ENCODE measurements at regions not wholly inside any gene's neighbourhood (a gene's known extent, or its start where the extent isn't known, plus 50 kb on each side); places are given as distances from the start of the nearest gene placed in this dataset.

GRCh38 chr3:6132684-6133432 lies 728.1 kb upstream of the GRM7 start:
- intact Hi-C loops (cut with DNase I; ENCODE audit: low total_unique reads) = no loop called here
- WGBS, 5 donors = 82 to 90% (median 83%) methylated on average over 8 of the region's 8 CpGs
- no peak overlapping the region for H3K27ac ChIP-seq
- DNase-seq = no peak
- no peaks in the 10 kb centered on the region for H3K9me3 ChIP-seq
- TF ChIP-seq POLR2AphosphoS5 (IDR thresholded peaks at IDR 0.05) = no peak
- H3K4me3 ChIP-seq = no peak overlapping the region
- H3K4me1 ChIP-seq = no peaks in the 10 kb centered on the region
- H3K27me3 ChIP-seq = no peaks in the 10 kb centered on the region
- no peaks in the 10 kb centered on the region for H3K36me3 ChIP-seq

GRCh38 chr3:6142707-6143106 lies 718.2 kb upstream of the GRM7 start:
- TF ChIP-seq POLR2A (IDR thresholded peaks at IDR 0.05) (no peak), POLR2AphosphoS5 (IDR thresholded peaks at IDR 0.05) (no peak), CTCF (IDR thresholded peaks at IDR 0.05) (no peak), EP300 (IDR thresholded peaks at IDR 0.05) (no peak)
- intact Hi-C loops (cut with DNase I; ENCODE audit: low total_unique reads) = no loop called here
- 61 to 73% (median 65%) methylated on average over 3 of the region's 3 CpGs for WGBS, 5 donors

GRCh38 chr3:6147883-6148282 lies 713.0 kb upstream of the GRM7 start:
- no peaks in the 10 kb centered on the region for H3K27me3 ChIP-seq
- no peaks in the 10 kb centered on the region for H3K36me3 ChIP-seq
- DNase-seq = no peak
- H3K27ac ChIP-seq = no peak overlapping the region
- H3K9me3 ChIP-seq = no peaks in the 10 kb centered on the region
- H3K4me3 ChIP-seq = no peak overlapping the region
- H3K4me1 ChIP-seq = no peaks in the 10 kb centered on the region
- WGBS, 5 donors = 88 to 91% (median 89%) methylated on average over 6 of the region's 6 CpGs
- TF ChIP-seq EP300 (IDR thresholded peaks at IDR 0.05) (no peak), CTCF (IDR thresholded peaks at IDR 0.05) (no peak), POLR2A (IDR thresholded peaks at IDR 0.05) (no peak), POLR2AphosphoS5 (IDR thresholded peaks at IDR 0.05) (no peak)
- intact Hi-C loops (cut with DNase I; ENCODE audit: low total_unique reads) = no loop called here

More at GRCh38 chr3:6142707-6143106, 718.2 kb upstream of the GRM7 start:
- Histone ChIP-seq H3K4me3 (no peak overlapping the region), H3K27ac (no peak overlapping the region), H3K27me3 (no peaks in the 10 kb centered on the region), H3K4me1 (no peaks in the 10 kb centered on the region), H3K9me3 (no peaks in the 10 kb centered on the region), H3K36me3 (no peaks in the 10 kb centered on the region)
- no peak for DNase-seq

- no peaks in the 10 kb centered on the region for H3K27me3 ChIP-seq
- H3K4me3 ChIP-seq = no peak overlapping the region
- H3K9me3 ChIP-seq = no peaks in the 10 kb centered on the region
- intact Hi-C loops (cut with DNase I; ENCODE audit: low total_unique reads) = no loop called here
- H3K4me1 ChIP-seq = no peaks in the 10 kb centered on the region
- WGBS, 5 donors = 63 to 74% (median 69%) methylated on average over 4 of the region's 4 CpGs
- no peak overlapping the region for H3K27ac ChIP-seq
- no peak for DNase-seq
- no peaks in the 10 kb centered on the region for H3K36me3 ChIP-seq
- TF ChIP-seq CTCF (IDR thresholded peaks at IDR 0.05) = no peak
- TF ChIP-seq POLR2A (IDR thresholded peaks at IDR 0.05) = no peak
- no peak for TF ChIP-seq EP300 (IDR thresholded peaks at IDR 0.05)
- no peak for TF ChIP-seq POLR2AphosphoS5 (IDR thresholded peaks at IDR 0.05)
Measured at GRCh38 chr3:6155650-6156338, 705.1 kb upstream of the GRM7 start.

GRCh38 chr3:6165951-6166350 lies 695.0 kb upstream of the GRM7 start:
- H3K4me3 ChIP-seq = no peak overlapping the region
- WGBS, 5 donors = 72 to 82% (median 75%) methylated on average over 6 of the region's 6 CpGs
- no peak overlapping the region for H3K27ac ChIP-seq
- no peaks in the 10 kb centered on the region for H3K36me3 ChIP-seq
- DNase-seq = peak in 1 of 2 donors; percentile 2
- intact Hi-C loops (cut with DNase I; ENCODE audit: low total_unique reads) = no loop called here
- TF ChIP-seq POLR2A (IDR thresholded peaks at IDR 0.05) (no peak), POLR2AphosphoS5 (IDR thresholded peaks at IDR 0.05) (no peak), CTCF (IDR thresholded peaks at IDR 0.05) (no peak)
- no peaks in the 10 kb centered on the region for H3K9me3 ChIP-seq
- no peaks in the 10 kb centered on the region for H3K27me3 ChIP-seq
- H3K4me1 ChIP-seq = no peaks in the 10 kb centered on the region

Data from stomach (tissue), 8 donors.